ENCODE measurements at regions not wholly inside any gene's neighbourhood (a gene's known extent, or its start where the extent isn't known, plus 50 kb on each side); places are given as distances from the start of the nearest gene placed in this dataset.

GRCh38 chr17:53891726-53892125, 69.0 kb downstream of the KIF2B start:
- no peak overlapping the region for H3K27ac ChIP-seq
- TF ChIP-seq CTCF (conservative IDR thresholded peaks at IDR 0.05), result no peak
- no peak for TF ChIP-seq ZFX (IDR thresholded peaks at IDR 0.05)

- no peak overlapping the region for H3K27ac ChIP-seq
- TF ChIP-seq CTCF (conservative IDR thresholded peaks at IDR 0.05) (no peak), ZFX (IDR thresholded peaks at IDR 0.05) (no peak)
These were observed 69.5 kb downstream of the KIF2B start for GRCh38 chr17:53892222-53892621.

GRCh38 chr17:53894591-53894990, 71.9 kb downstream of the KIF2B start:
- no peak for TF ChIP-seq ZFX (IDR thresholded peaks at IDR 0.05)
- H3K27ac ChIP-seq, result no peak overlapping the region

- no peak overlapping the region for H3K27ac ChIP-seq
These were observed 73.3 kb downstream of the KIF2B start for GRCh38 chr17:53896047-53896446.

GRCh38 chr17:53900951-53901350, 78.2 kb downstream of the KIF2B start:
- TF ChIP-seq ZFX (IDR thresholded peaks at IDR 0.05), result no peak
- TF ChIP-seq CTCF (conservative IDR thresholded peaks at IDR 0.05), result no peak
- no peak overlapping the region for H3K27ac ChIP-seq

More at GRCh38 chr17:53896047-53896446, 73.3 kb downstream of the KIF2B start:
- TF ChIP-seq CTCF (conservative IDR thresholded peaks at IDR 0.05), result no peak
- TF ChIP-seq ZFX (IDR thresholded peaks at IDR 0.05), result no peak

GRCh38 chr17:53907435-53907834, 84.7 kb downstream of the KIF2B start:
- no peak overlapping the region for H3K27ac ChIP-seq

GRCh38 chr17:53909802-53910201, 87.1 kb downstream of the KIF2B start:
- H3K27ac ChIP-seq, result no peak overlapping the region

More at GRCh38 chr17:53907435-53907834, 84.7 kb downstream of the KIF2B start:
- TF ChIP-seq CTCF (conservative IDR thresholded peaks at IDR 0.05) (no peak), ZFX (IDR thresholded peaks at IDR 0.05) (no peak)

More at GRCh38 chr17:53909802-53910201, 87.1 kb downstream of the KIF2B start:
- TF ChIP-seq ZFX (IDR thresholded peaks at IDR 0.05) (no peak), CTCF (conservative IDR thresholded peaks at IDR 0.05) (no peak)

Data from C4-2B (cell line).